ENCODE measurements at regions not wholly inside any gene's neighbourhood (a gene's known extent, or its start where the extent isn't known, plus 50 kb on each side); places are given as distances from the start of the nearest gene placed in this dataset.

- TF ChIP-seq TMF1 (CRISPR knock-in tag; IDR thresholded peaks at IDR 0.05; ENCODE audit: low read depth) (no peak), PRMT3 (CRISPR knock-in tag; IDR thresholded peaks at IDR 0.05; ENCODE audit: borderline replicate concordance, low read depth) (no peak), DMAP1 (CRISPR knock-in tag; IDR thresholded peaks at IDR 0.05) (peak; percentile 59; the same call in 1 of the 2 replicates), MTF2 (CRISPR knock-in tag; IDR thresholded peaks at IDR 0.05; ENCODE audit: borderline replicate concordance) (no peak), POLR2A (IDR thresholded peaks at IDR 0.05; ENCODE audit: insufficient read depth in 1 of 2, low read depth in 2 of 2, low read length in 2 of 2) (no peak), NAIF1 (CRISPR knock-in tag; IDR thresholded peaks at IDR 0.05; ENCODE audit: borderline replicate concordance) (no peak), HIC2 (CRISPR knock-in tag; IDR thresholded peaks at IDR 0.05; ENCODE audit: low read depth) (0 out of 2 replicates have a peak, but pooled peaks have one; percentile 67), MAFF (IDR thresholded peaks at IDR 0.05; ENCODE audit: low read depth, low read length) (no peak), REPIN1 (CRISPR knock-in tag; IDR thresholded peaks at IDR 0.05; ENCODE audit: borderline replicate concordance, low read depth) (no peak; the same call in 1 of the 2 replicates), SMAD3 (CRISPR knock-in tag; IDR thresholded peaks at IDR 0.05) (peak; percentile 87; the same call in 1 of the 2 replicates), ZNF253 (CRISPR knock-in tag; IDR thresholded peaks at IDR 0.05; ENCODE audit: borderline replicate concordance) (no peak), ATM (IDR thresholded peaks at IDR 0.05; ENCODE audit: borderline replicate concordance) (no peak), HDAC2 (CRISPR knock-in tag; IDR thresholded peaks at IDR 0.05) (peak; percentile 96), ZNF724P (CRISPR knock-in tag; IDR thresholded peaks at IDR 0.05; ENCODE audit: borderline replicate concordance) (peak; percentile 87), TCF7 (IDR thresholded peaks at IDR 0.05; ENCODE audit: low read depth) (peak; percentile 60), ZNF468 (CRISPR knock-in tag; IDR thresholded peaks at IDR 0.05) (no peak), REL (CRISPR knock-in tag; conservative IDR thresholded peaks at IDR 0.05) (no peak), ZNF280B (CRISPR knock-in tag; IDR thresholded peaks at IDR 0.05; ENCODE audit: borderline replicate concordance) (no peak), CBX2 (IDR thresholded peaks at IDR 0.05; ENCODE audit: low read depth, low read length) (no peak), CBX2 (CRISPR knock-in tag; IDR thresholded peaks at IDR 0.05; ENCODE audit: low read depth) (no peak), NFYB (CRISPR knock-in tag; IDR thresholded peaks at IDR 0.05) (no peak), ZNF329 (CRISPR knock-in tag; IDR thresholded peaks at IDR 0.05; ENCODE audit: low read depth) (no peak), ZMAT3 (CRISPR knock-in tag; conservative IDR thresholded peaks at IDR 0.05) (0 out of 2 replicates have a peak, but pooled peaks have one; percentile 35), PAF1 (CRISPR knock-in tag; IDR thresholded peaks at IDR 0.05) (no peak), ZFYVE20 (CRISPR knock-in tag; IDR thresholded peaks at IDR 0.05; ENCODE audit: borderline replicate concordance, low read depth) (no peak), ATRX (CRISPR knock-in tag; IDR thresholded peaks at IDR 0.05; ENCODE audit: borderline replicate concordance) (no peak), SRY (CRISPR knock-in tag; IDR thresholded peaks at IDR 0.05) (no peak)
- TF ChIP-seq, protein P1, sequence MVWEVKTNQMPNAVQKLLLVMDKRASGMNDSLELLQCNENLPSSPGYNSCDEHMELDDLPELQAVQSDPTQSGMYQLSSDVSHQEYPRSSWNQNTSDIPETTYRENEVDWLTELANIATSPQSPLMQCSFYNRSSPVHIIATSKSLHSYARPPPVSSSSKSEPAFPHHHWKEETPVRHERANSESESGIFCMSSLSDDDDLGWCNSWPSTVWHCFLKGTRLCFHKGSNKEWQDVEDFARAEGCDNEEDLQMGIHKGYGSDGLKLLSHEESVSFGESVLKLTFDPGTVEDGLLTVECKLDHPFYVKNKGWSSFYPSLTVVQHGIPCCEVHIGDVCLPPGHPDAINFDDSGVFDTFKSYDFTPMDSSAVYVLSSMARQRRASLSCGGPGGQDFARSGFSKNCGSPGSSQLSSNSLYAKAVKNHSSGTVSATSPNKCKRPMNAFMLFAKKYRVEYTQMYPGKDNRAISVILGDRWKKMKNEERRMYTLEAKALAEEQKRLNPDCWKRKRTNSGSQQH (CRISPR knock-in tag; IDR thresholded peaks at IDR 0.05; ENCODE audit: low read depth), result peak; percentile 82
Observed at GRCh38 chr6:145026267-145026679, 709.0 kb downstream of the EPM2A start (continued).

Data from HepG2 (cell line).